Transverse colon (tissue), 4 donors: ENCODE measurements at regions not wholly inside any gene's neighbourhood (a gene's known extent, or its start where the extent isn't known, plus 50 kb on each side); places are given as distances from the start of the nearest gene placed in this dataset.

Source experiments
- DNase-seq: peaks from one replicate; pipeline ENCODE4 v3.0.0-alpha.2; 2019
- H3K27ac ChIP-seq, 4 donors: fragments of 200-600 bp; sonication (generic); 2 replicates each; pipeline ENCODE4 v1.5.1; 2016 to 2018; ENCODE audit warnings: inconsistent platforms in 4 of 4
- H3K27me3 ChIP-seq: fragments of 200-600 bp; sonication (generic); 2 replicates; pipeline ENCODE4 v1.5.1; 2017; ENCODE audit warnings: inconsistent platforms
- H3K36me3 ChIP-seq, 4 donors: fragments of 200-600 bp; sonication (generic); 2 replicates each; pipeline ENCODE4 v1.5.1; 2017 to 2019; ENCODE audit warnings: inconsistent platforms in 4 of 4
- H3K4me1 ChIP-seq, 4 donors: fragments of 200-600 bp; sonication (generic); 2 replicates each; pipeline ENCODE4 v1.5.1; 2017 to 2020; ENCODE audit warnings: inconsistent platforms in 4 of 4
- H3K4me3 ChIP-seq, 4 donors: fragments of 200-600 bp; sonication (generic); 1 replicate in 1 of 4; 2 replicates in 3 of 4; pipeline versions ENCODE4 v1.5.1 to v1.6.1; 2017 to 2019; ENCODE audit warnings: inconsistent platforms in 4 of 4
- H3K9me3 ChIP-seq, 2 donors: fragments of 200-600 bp; sonication (generic); 2 replicates each; pipeline ENCODE4 v1.5.1; 2017 to 2019; ENCODE audit warnings: inconsistent platforms in 2 of 2
- CTCF ChIP-seq, 5 experiments: fragments of 200-600 bp in 3 of 5; fragments of 450-650 bp in 2 of 5; sonication (generic) in 3 of 5; IDR thresholded peaks; 1 replicate in 2 of 5; 2 replicates in 3 of 5; pipeline ENCODE4 v1.5.1; 2016 to 2017; ENCODE audit warnings: antibody characterized with exemption in 5 of 5, inconsistent platforms in 3 of 5, mild to moderate bottlenecking in 2 of 5, moderate library complexity in 1 of 5
- EP300 ChIP-seq: sonication (generic); formaldehyde crosslinking; IDR thresholded peaks from one replicate; pipeline ENCODE4 v1.6.1; 2017; ENCODE audit warnings: antibody characterized with exemption, low read depth
- POLR2A ChIP-seq: fragments of 450-650 bp; IDR thresholded peaks from one replicate; pipeline ENCODE4 v1.6.1; 2016; ENCODE audit warnings: antibody characterized with exemption, mild to moderate bottlenecking, moderate library complexity
- POLR2AphosphoS5 ChIP-seq, 3 donors: sonication (generic); formaldehyde crosslinking; IDR thresholded peaks; one replicate each; pipeline ENCODE4 v1.6.1; 2016; ENCODE audit warnings: antibody characterized with exemption in 3 of 3
- WGBS, 2 donors: methylation state at CpG; one replicate each; pipeline ENCODE4 v1.1.5; 2018; ENCODE audit warnings: low coverage in 1 of 2; 5-methylcytosine and 5-hydroxymethylcytosine counted together
- in situ Hi-C, 4 donors: fragments of 200-750 bp; cut with MboI; loops; one replicate each; pipeline versions ENCODE4 v1.15.0 to v1.15.1; 2017; ENCODE audit warnings: low sequenced_read_pairs in 3 of 4, low pct_ligation_motif_present in 1 of 4, low pct_unique_long_range_greater_than_20kb in 1 of 4
- intact Hi-C: fragments of 100-400 bp; cut with DNase I; formaldehyde crosslinking; loops from one replicate; pipeline ENCODE4 v1.15.1; 2023; ENCODE audit warnings: low total_unique reads

GRCh38 chrX:149280011-149280410 lies 225.1 kb downstream of the IDS start:
- H3K9me3 ChIP-seq: no peaks in the 10 kb centered on the region
- DNase-seq: no peak
- intact Hi-C loops: no loop called here
- H3K27me3 ChIP-seq: no peaks in the 10 kb centered on the region
- no peaks in the 10 kb centered on the region for H3K4me1 ChIP-seq
- TF ChIP-seq POLR2AphosphoS5 (IDR thresholded peaks at IDR 0.05) (no peak), CTCF (IDR thresholded peaks at IDR 0.05) (no peak), EP300 (no peak), POLR2A (no peak)
- H3K27ac ChIP-seq: no peak overlapping the region
- in situ Hi-C loops: loop anchor here in 1 of 4 donors (25.0 kb wide), 1 partner anchor 1243 kb away; no protein-coding TSS in a partner anchor
- H3K4me3 ChIP-seq: no peak overlapping the region
- no peaks in the 10 kb centered on the region for H3K36me3 ChIP-seq

DNA sequence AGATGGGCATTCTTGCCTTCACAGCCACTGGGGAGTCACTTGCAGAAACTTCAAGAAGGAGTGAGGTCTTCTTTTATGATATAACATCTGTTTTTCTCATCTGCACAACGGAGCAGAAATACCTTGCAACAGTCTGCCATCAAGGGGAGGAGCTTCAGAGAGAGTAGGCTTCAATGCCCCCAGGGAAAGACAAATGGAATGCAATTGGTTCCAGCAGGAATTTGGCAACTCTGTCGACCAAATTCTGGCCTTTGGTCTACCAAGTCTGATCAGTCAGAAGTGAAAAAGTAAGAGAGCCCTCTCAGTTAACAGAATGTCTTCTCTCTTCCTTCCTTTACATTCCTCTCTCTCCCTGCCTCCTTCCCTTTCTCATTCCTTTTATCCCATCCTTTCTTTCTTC lies 229.3 kb downstream of the IDS start:
- intact Hi-C loops (no loop called here), in situ Hi-C loops (loop anchor here in 1 of 4 donors (25.0 kb wide), 1 partner anchor 1239 kb away; no protein-coding TSS in a partner anchor)
- no peaks in the 10 kb centered on the region for H3K9me3 ChIP-seq
- H3K4me3 ChIP-seq: no peak overlapping the region
- no peak for DNase-seq
- 19% methylated on average over 2 of the region's 2 CpGs; no CpG with 5 or more reads in 1 of the 2 donors for WGBS, 2 donors
- H3K4me1 ChIP-seq: no peaks in the 10 kb centered on the region
- H3K36me3 ChIP-seq: no peaks in the 10 kb centered on the region
- no peak for TF ChIP-seq POLR2AphosphoS5 (IDR thresholded peaks at IDR 0.05)
- TF ChIP-seq POLR2A: no peak
- no peak for TF ChIP-seq CTCF (IDR thresholded peaks at IDR 0.05)
- TF ChIP-seq EP300: no peak
- no peak overlapping the region for H3K27ac ChIP-seq
- H3K27me3 ChIP-seq: no peaks in the 10 kb centered on the region

GRCh38 chrX:149274516-149275105 lies 230.5 kb downstream of the IDS start:
- no peaks in the 10 kb centered on the region for H3K4me1 ChIP-seq
- TF ChIP-seq EP300 (no peak), POLR2A (no peak), POLR2AphosphoS5 (IDR thresholded peaks at IDR 0.05) (no peak), CTCF (IDR thresholded peaks at IDR 0.05) (no peak)
- no peak for DNase-seq
- in situ Hi-C loops (loop anchor here in 1 of 4 donors (25.0 kb wide), 1 partner anchor 1237 kb away; no protein-coding TSS in a partner anchor), intact Hi-C loops (no loop called here)
- no peaks in the 10 kb centered on the region for H3K27me3 ChIP-seq
- WGBS, 2 donors: 70% methylated on average over 4 of the region's 4 CpGs; no CpG with 5 or more reads in 1 of the 2 donors
- H3K4me3 ChIP-seq: no peak overlapping the region
- no peak overlapping the region for H3K27ac ChIP-seq
- no peaks in the 10 kb centered on the region for H3K36me3 ChIP-seq
- no peaks in the 10 kb centered on the region for H3K9me3 ChIP-seq

DNA sequence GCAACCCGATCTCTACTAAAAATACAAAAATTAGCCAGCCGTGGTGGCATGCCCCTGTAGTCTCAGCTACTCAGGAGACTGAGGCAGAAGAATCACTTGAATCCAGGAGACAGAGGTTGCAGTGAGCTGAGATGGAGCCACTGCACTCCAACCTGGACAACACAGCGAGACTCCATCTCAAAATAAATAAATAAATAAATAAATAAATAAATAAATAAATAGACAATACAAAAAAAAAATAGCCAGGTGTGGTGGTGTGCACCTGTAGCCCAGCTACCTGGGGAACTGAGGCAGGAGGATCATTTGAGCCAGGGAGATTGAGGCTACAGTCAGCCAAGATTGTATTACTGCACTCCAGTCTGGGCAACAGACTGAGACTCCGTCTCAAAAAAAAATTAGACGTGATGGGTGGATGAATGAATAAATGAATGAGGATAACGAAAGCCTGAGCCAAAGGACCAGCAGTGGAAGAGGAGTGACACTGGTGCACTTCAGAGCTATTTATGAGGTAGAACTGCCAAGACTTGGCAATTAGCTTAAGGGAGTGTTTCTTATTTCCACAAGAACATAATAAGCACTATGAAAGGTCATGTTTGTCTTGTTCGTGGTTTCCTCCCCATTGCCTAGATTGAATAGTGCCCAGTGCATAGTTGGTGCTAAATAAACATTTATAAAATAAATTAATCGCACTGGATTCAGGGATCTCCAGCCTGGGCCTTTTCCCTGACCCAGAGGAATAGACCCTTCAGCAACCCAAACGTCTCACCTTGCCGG lies 232.2 kb downstream of the IDS start:
- no peak overlapping the region for H3K4me3 ChIP-seq
- no peak overlapping the region for H3K27ac ChIP-seq
- in situ Hi-C loops: no loop called here
- intact Hi-C loops: no loop called here
- H3K36me3 ChIP-seq: no peaks in the 10 kb centered on the region
- no peak for DNase-seq
- H3K27me3 ChIP-seq: no peaks in the 10 kb centered on the region
- H3K9me3 ChIP-seq: no peaks in the 10 kb centered on the region
- TF ChIP-seq CTCF (IDR thresholded peaks at IDR 0.05): no peak
- TF ChIP-seq EP300: no peak
- TF ChIP-seq POLR2A: no peak
- TF ChIP-seq POLR2AphosphoS5 (IDR thresholded peaks at IDR 0.05): no peak
- 68 to 74% methylated on average over 6 to 10 of the region's 10 CpGs for WGBS, 2 donors
- H3K4me1 ChIP-seq: no peaks in the 10 kb centered on the region
